Activated CD4-positive, alpha-beta T cell treated with anti-CD3 and anti-CD28 coated beads for 36 hours (primary cell): ENCODE measurements at regions not wholly inside any gene's neighbourhood (a gene's known extent, or its start where the extent isn't known, plus 50 kb on each side); places are given as distances from the start of the nearest gene placed in this dataset.

Source experiments
- ATAC-seq: fragments of 200-7000 bp; cut with Tn5 transposase; one replicate; pipeline ENCODE4 v1.10.0; 2021; ENCODE audit warnings: mild to moderate bottlenecking, moderate library complexity
- CTCF ChIA-PET: fragments of 350-600 bp; sonication (Branson Sonifier 250); formaldehyde crosslinking; loops from one replicate; lab custom pipeline; 2021; ENCODE audit warnings: antibody characterized with exemption; lab: Charles Lee
- POLR2A ChIA-PET: fragments of 350-600 bp; sonication (Branson Sonifier 250); formaldehyde crosslinking; loops from one replicate; lab custom pipeline; 2021; ENCODE audit warnings: antibody characterized with exemption, inconsistent platforms; lab: Charles Lee
- DNase-seq: peaks from one replicate; pipeline ENCODE4 v3.0.0-alpha.2; 2020
- H3K27ac Mint-ChIP-seq: one replicate; pipeline ENCODE4 v1.8.0; 2021; ENCODE audit warnings: mixed read lengths
- H3K27me3 Mint-ChIP-seq: one replicate; pipeline ENCODE4 v1.8.0; 2021; ENCODE audit warnings: mixed read lengths
- H3K36me3 Mint-ChIP-seq: one replicate; pipeline ENCODE4 v1.8.0; 2021; ENCODE audit warnings: low read depth, mixed read lengths
- H3K4me1 Mint-ChIP-seq: one replicate; pipeline ENCODE4 v1.8.0; 2021; ENCODE audit warnings: mixed read lengths
- H3K4me3 Mint-ChIP-seq: one replicate; pipeline ENCODE4 v1.8.0; 2021; ENCODE audit warnings: mild to moderate bottlenecking, moderate library complexity, mixed read lengths
- H3K9me3 Mint-ChIP-seq: one replicate; pipeline ENCODE4 v1.8.0; 2021; ENCODE audit warnings: low read depth, mixed read lengths
- intact Hi-C, 2 experiments: fragments of 100-400 bp; cut with DNase I in 1 of 2; cut with micrococcal nuclease in 1 of 2; formaldehyde crosslinking; loops; one replicate each; pipeline versions ENCODE4 v1.14.2 to v1.15.1; 2022 to 2024; cut with DNase I, micrococcal nuclease

DNA sequence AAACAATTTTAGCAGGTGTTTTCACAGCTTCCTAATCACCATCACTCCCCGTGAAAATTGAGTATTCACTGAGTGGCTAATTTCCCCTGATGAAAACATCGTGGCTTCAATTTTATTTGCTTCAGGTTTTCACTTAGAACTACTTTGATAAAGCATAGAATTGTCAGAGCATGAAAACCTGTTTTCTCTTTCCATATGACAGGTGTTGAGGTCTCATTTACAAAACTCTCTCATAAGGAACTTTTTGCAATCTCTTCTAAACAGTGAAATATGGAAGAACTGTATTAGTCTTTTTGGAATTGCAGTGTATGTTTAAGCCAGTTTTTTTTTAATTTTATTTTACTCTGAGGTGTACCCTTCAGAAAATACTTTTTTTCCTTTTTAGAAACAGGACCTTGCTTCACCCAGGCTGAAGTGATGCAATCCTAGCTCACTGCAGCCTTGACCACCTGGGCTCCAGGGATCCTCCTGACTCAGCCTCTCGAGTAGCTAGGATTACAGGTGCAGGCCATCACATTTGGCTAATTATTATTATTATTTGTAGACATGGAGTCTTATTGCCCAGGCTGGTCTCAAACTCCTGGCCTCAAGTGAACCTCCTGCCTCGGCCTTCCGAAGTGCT is 111.2 kb upstream of the RAPGEF2 start:
- Mint-ChIP-seq H3K9me3 (no peaks in the 10 kb centered on the region), H3K4me1 (no peaks in the 10 kb centered on the region), H3K27me3 (peaks cover 3% of the 10 kb centered on the region), H3K4me3 (no peak overlapping the region), H3K36me3 (no peaks in the 10 kb centered on the region), H3K27ac (no peak overlapping the region)
- CTCF ChIA-PET = no interaction called here
- POLR2A ChIA-PET = no interaction called here
- intact Hi-C loops = no loop called here
- ATAC-seq = no peak
- DNase-seq = no peak

DNA sequence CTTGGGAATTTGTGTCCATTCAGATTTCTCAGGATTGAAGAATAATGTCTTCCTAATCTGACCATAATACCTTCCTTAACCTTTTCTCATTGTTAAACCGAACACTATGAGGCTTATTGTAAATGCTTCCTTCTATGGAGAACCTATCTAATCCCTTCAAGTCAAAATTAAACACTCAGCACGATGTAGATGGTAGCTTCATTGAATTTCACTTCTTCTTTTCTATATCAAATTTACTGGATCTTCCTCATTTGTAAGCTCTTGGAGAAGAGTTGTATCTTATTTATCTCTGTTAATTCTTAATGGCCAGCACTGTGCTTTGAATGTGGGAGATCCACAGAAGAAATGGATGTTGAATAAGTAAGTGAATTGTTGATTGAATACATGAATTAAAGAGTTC is 109.0 kb upstream of the RAPGEF2 start:
- Mint-ChIP-seq H3K4me1 (no peaks in the 10 kb centered on the region), H3K9me3 (no peaks in the 10 kb centered on the region), H3K27ac (no peak overlapping the region), H3K36me3 (no peaks in the 10 kb centered on the region), H3K27me3 (peaks cover 3% of the 10 kb centered on the region), H3K4me3 (no peak overlapping the region)
- POLR2A ChIA-PET = no interaction called here
- intact Hi-C loops = no loop called here
- DNase-seq (no peak), ATAC-seq (no peak)
- CTCF ChIA-PET = no interaction called here

DNA sequence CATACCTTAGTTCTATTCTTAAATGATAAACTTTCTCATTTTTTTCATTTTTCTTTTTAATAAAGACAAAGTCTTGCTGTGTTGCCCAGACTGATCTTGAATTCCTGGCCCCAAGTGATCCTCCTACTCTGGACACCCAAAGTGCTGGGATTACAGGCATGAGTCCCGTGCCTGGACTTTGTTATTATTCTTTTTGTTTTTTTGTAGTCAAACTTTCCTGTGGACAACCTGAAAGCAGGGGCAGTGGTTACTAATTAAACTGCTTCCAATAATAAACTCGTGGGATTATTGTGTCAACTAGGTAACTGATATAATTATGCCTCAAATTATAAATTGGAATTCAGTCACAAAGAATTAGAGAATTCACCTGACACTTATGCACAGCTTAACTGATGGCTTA is 107.8 kb upstream of the RAPGEF2 start:
- intact Hi-C loops = no loop called here
- DNase-seq (no peak), ATAC-seq (no peak)
- Mint-ChIP-seq H3K36me3 (no peaks in the 10 kb centered on the region), H3K4me1 (no peaks in the 10 kb centered on the region), H3K27me3 (peaks cover 3% of the 10 kb centered on the region), H3K27ac (no peak overlapping the region), H3K4me3 (no peak overlapping the region), H3K9me3 (no peaks in the 10 kb centered on the region)
- ChIA-PET CTCF (no interaction called here), POLR2A (no interaction called here)

DNA sequence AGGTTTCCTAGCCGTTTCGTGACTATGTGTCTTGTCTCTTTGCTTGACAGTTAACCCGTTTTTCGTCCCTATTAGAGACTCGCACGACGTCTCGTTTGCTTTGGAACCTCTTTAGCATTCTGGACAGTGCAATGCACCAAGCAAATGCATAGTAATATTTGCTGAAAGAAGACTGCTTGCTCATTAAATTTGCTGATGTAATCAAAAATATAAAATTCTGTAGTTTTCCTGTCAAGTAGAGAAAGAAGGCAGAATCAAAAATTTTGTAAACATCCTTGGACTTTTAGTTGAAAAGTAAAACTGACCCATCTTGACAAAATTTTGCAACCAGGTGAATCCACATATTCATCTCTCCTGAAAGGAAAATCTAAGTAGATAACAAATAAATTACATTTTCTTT is 106.9 kb upstream of the RAPGEF2 start:
- CTCF ChIA-PET = no interaction called here
- ATAC-seq = no peak
- intact Hi-C loops = no loop called here

DNA sequence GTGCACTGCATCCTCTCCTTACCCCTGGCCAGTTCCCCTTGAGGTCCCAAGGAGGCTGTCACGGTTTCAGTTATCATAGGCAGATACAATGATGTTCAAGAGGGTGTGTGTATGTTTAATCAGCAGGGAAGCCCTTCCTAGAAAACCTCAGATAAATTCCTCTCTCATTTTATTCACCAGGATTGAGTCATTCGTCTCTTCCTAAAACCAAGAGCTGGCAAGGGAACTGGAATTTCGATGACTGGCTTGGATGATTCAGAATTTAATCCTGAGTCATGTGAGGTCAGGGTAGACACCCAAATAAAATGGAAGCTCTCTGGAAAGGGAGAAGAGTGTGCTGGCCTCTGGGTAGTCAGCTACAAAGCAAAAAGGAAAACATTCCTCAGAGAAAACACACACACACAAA is 106.2 kb upstream of the RAPGEF2 start:
- DNase-seq (no peak), ATAC-seq (no peak)
- ChIA-PET POLR2A (interaction anchor here (0.6 kb wide), 1 partner anchor 159 kb away, joined by 3 read pairs; no protein-coding TSS in a partner anchor), CTCF (no interaction called here)
- H3K9me3 Mint-ChIP-seq = no peaks in the 10 kb centered on the region
- H3K4me3 Mint-ChIP-seq = no peak overlapping the region
- no peaks in the 10 kb centered on the region for H3K36me3 Mint-ChIP-seq
- H3K4me1 Mint-ChIP-seq = no peaks in the 10 kb centered on the region
- intact Hi-C loops = no loop called here
- peaks cover 3% of the 10 kb centered on the region for H3K27me3 Mint-ChIP-seq
- no peak overlapping the region for H3K27ac Mint-ChIP-seq

More for the DNA sequence above, 106.9 kb upstream of the RAPGEF2 start:
- Mint-ChIP-seq H3K36me3 (no peaks in the 10 kb centered on the region), H3K4me3 (no peak overlapping the region), H3K9me3 (no peaks in the 10 kb centered on the region), H3K27ac (no peak overlapping the region), H3K4me1 (no peaks in the 10 kb centered on the region), H3K27me3 (no peaks in the 10 kb centered on the region)
- POLR2A ChIA-PET = no interaction called here
- no peak for DNase-seq

DNA sequence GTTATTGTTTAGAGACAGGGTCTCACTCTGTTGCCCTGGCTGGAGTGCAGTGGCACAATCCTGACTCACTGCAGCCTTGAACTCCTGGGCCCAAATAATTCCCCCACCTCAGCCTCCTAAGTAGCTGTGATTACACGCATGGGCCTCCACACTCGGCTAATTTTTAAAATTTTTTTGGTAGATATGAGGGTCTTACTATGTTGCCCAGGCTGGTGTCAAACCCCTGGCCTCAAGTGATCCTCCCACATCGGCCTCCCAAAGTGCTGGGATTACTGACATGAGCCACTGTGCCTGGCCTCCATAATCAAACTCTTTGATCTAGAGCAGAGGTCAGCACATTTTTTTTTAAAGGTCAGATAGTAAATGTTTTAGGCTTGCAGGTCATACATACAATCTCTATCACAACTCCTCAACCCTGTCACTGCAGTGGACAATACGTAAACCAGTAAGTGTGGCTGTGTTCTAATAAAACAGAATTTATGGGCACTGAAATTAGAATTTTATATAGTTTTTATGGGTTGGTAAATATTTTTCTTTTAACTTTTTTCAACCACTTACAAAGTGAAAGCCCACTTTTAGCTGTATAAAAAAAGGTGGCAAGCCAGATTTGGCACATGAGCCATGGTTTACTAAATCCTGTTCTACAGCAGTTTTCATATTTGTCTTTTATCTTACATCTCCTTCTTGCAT is 105.1 kb upstream of the RAPGEF2 start:
- no peak overlapping the region for H3K4me3 Mint-ChIP-seq
- H3K4me1 Mint-ChIP-seq = peaks cover under 1% of the 10 kb centered on the region
- no peak overlapping the region for H3K27ac Mint-ChIP-seq
- intact Hi-C loops = no loop called here
- H3K27me3 Mint-ChIP-seq = peaks cover 7% of the 10 kb centered on the region
- ATAC-seq = no peak
- no peak for DNase-seq
- POLR2A ChIA-PET = no interaction called here
- CTCF ChIA-PET = interaction anchor here (1.2 kb wide), 1 partner anchor 206 kb away, joined by 3 read pairs; no protein-coding TSS in a partner anchor
- no peaks in the 10 kb centered on the region for H3K36me3 Mint-ChIP-seq
- H3K9me3 Mint-ChIP-seq = no peaks in the 10 kb centered on the region

DNA sequence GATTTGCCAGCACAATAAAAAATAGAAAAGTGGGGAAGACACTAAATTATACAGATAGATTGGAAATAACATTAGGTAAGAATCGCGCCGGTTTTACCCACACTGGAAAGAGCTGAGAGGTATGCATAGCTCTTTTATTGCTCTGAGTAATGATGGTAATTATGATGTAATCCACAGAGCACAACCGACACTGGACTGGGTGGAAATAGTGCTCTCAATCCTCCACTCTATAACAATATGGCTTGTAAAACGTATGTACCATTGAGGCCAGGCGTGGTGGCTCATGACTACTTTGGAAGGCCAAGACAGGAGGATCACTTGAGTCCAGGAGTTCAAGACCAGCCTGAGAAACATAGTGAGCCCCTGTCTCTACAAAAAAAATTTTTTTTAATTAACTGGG is 104.3 kb upstream of the RAPGEF2 start:
- Mint-ChIP-seq H3K4me3 (no peak overlapping the region), H3K4me1 (peaks cover 3% of the 10 kb centered on the region), H3K27ac (no peak overlapping the region), H3K9me3 (no peaks in the 10 kb centered on the region), H3K36me3 (no peaks in the 10 kb centered on the region), H3K27me3 (peaks cover 10% of the 10 kb centered on the region)
- intact Hi-C loops = no loop called here
- ATAC-seq (no peak), DNase-seq (no peak)
- POLR2A ChIA-PET = no interaction called here
- CTCF ChIA-PET = no interaction called here

DNA sequence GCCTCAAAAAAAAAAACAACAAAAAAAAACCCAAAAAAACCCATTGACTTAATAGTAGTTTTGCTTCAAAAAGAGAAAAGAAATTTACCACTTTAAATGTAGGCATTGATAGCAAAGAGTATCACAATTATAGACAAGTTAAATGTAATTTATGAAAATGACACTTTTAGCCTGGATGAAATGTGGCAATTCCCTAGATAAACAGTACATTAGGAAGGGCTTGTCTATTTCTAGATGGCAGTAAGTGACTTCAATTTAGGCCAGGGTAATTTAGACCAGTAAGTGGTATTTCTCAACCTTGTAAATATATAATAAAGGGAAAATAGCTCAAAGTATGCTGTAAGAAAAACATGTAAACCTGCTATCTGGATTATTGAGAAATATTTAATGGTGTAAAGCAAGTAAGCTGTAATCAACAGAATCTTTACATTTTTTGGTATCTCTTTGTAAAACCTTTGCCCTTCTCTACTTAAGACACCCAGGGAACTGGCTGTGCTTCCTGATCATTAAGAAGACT is 103.7 kb upstream of the RAPGEF2 start:
- peaks cover 11% of the 10 kb centered on the region for H3K27me3 Mint-ChIP-seq
- no peak overlapping the region for H3K27ac Mint-ChIP-seq
- intact Hi-C loops = no loop called here
- DNase-seq = no peak
- H3K9me3 Mint-ChIP-seq = no peaks in the 10 kb centered on the region
- POLR2A ChIA-PET = no interaction called here
- CTCF ChIA-PET = no interaction called here
- H3K4me3 Mint-ChIP-seq = no peak overlapping the region
- peaks cover 3% of the 10 kb centered on the region for H3K4me1 Mint-ChIP-seq
- no peaks in the 10 kb centered on the region for H3K36me3 Mint-ChIP-seq
- ATAC-seq = no peak

DNA sequence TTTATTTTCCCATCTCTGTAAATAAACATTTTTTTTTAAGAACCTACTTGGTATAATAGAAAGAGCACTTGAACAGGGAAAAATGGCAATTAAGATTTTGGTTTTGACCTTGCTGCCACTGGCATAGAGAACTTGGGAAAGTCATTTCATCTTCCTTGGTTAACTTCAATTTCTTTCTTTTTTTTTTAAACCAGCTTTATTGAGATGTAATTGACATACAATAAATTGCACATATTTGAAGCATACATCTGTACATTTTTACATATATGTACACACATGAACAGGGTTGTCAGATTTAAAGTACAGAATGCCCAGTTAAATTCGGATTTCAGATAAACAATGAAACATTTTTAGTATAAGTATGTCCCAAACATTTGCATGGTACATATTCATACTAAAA is 103.0 kb upstream of the RAPGEF2 start:
- Mint-ChIP-seq H3K4me1 (peaks cover 3% of the 10 kb centered on the region), H3K27ac (no peak overlapping the region), H3K9me3 (no peaks in the 10 kb centered on the region), H3K4me3 (no peak overlapping the region), H3K36me3 (no peaks in the 10 kb centered on the region), H3K27me3 (peaks cover 11% of the 10 kb centered on the region)
- ATAC-seq = no peak
- intact Hi-C loops = no loop called here
- ChIA-PET CTCF (no interaction called here), POLR2A (no interaction called here)
- no peak for DNase-seq

DNA sequence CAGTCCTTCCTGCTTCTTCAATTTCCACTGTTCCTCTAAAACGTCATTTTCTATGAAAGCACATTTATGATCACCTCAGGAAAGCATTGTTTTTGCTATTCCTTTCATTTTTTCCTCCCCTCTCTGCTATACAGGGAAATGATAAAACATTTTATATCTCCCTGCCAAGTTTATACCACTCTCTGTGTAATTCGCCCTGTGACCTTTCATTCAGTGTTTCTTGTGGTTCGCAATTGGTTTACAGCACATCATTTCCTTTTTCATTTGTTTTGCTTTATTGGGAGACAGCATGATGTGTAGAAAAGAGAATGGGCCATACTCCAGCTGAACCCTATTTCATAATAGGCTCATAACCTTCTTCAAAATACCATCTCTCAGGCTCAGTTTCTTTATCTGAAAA is 99.9 kb upstream of the RAPGEF2 start:
- no peaks in the 10 kb centered on the region for H3K36me3 Mint-ChIP-seq
- peaks cover 11% of the 10 kb centered on the region for H3K27me3 Mint-ChIP-seq
- no peak for DNase-seq
- POLR2A ChIA-PET = no interaction called here
- intact Hi-C loops = no loop called here
- no peak overlapping the region for H3K4me3 Mint-ChIP-seq
- H3K4me1 Mint-ChIP-seq = peaks cover 3% of the 10 kb centered on the region
- CTCF ChIA-PET = no interaction called here
- H3K27ac Mint-ChIP-seq = no peak overlapping the region
- no peak for ATAC-seq
- no peaks in the 10 kb centered on the region for H3K9me3 Mint-ChIP-seq

DNA sequence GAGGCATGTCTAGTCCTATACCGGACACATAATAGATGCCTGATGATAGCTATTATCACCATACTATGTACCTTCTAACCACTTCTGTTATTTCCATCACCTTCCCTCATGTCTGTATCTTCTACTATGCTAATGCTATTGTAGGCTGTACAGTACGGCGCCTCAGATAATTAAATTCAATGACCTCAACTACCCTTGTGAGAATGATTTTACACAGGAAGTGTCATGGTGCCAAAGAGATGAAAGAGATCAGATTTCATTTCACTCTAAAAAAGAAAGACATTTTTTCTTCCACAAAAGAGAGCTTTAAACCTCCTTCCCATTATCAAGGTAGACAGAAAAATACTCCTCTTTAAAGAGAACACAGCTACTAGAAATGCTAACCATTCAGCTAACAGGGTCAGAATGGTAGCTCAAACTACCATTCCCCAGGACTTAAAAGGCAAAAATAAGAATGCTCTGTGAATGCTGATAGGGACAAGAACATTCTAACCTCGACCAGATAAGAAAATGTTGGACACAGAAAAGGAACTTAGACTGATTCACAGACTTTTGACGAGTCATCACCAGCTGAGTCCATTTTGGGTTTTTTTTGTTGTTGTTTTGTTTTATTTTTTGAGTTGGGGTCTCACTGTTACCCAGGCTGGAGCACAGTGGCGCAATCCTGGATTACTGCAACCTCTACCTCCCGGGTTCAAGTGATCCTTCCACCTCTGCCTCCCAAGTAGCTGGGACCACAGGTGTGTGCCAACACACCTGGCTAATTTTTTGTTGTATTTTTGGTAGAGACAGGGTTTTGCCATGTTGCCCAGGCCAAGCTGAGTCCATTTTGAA is 99.2 kb upstream of the RAPGEF2 start:
- DNase-seq (no peak), ATAC-seq (no peak)
- peaks cover 11% of the 10 kb centered on the region for H3K27me3 Mint-ChIP-seq
- H3K4me1 Mint-ChIP-seq = peaks cover 3% of the 10 kb centered on the region
- H3K4me3 Mint-ChIP-seq = no peak overlapping the region
- H3K27ac Mint-ChIP-seq = no peak overlapping the region
- H3K36me3 Mint-ChIP-seq = no peaks in the 10 kb centered on the region
- intact Hi-C loops = no loop called here
- ChIA-PET POLR2A (no interaction called here), CTCF (interaction anchor here (0.5 to 0.7 kb wide), 3 partner anchors 111 to 379 kb away, joined by 3 to 4 read pairs (median 3); no protein-coding TSS in a partner anchor)
- no peaks in the 10 kb centered on the region for H3K9me3 Mint-ChIP-seq
